GM18511 (cell line): ENCODE measurements at regions not wholly inside any gene's neighbourhood (a gene's known extent, or its start where the extent isn't known, plus 50 kb on each side); places are given as distances from the start of the nearest gene placed in this dataset.
"Not testable (repeated sequence)": the region's sequence is repeated elsewhere in the genome, so short reads cannot be mapped to it uniquely, and the experiment has no call there.

Source experiments
- ATAC-seq: cut with Tn5 transposase; IDR thresholded peaks from one replicate; pipeline ENCODE4 v1.9.1; 2021; ENCODE audit warnings: mild to moderate bottlenecking, moderate library complexity; ENCODE audit not compliant: unreplicated experiment

- ATAC-seq = not testable (repeated sequence)
Measured at GRCh38 chr9:7626571-7627029, 173.0 kb downstream of the DMAC1 start.

GRCh38 chr9:7622481-7622880 is 177.1 kb downstream of the DMAC1 start:
- ATAC-seq = no peak

GRCh38 chr9:7615344-7615743 is 184.2 kb downstream of the DMAC1 start:
- ATAC-seq = no peak

- ATAC-seq = no peak
Measured at GRCh38 chr9:7613931-7614330, 185.6 kb downstream of the DMAC1 start.

- ATAC-seq = no peak
Measured at GRCh38 chr9:7608261-7608660, 191.3 kb downstream of the DMAC1 start.

GRCh38 chr9:7607421-7607820 is 192.2 kb downstream of the DMAC1 start:
- ATAC-seq = no peak

GRCh38 chr9:7606591-7606990 is 193.0 kb downstream of the DMAC1 start:
- no peak for ATAC-seq

GRCh38 chr9:7601739-7602138 is 197.8 kb downstream of the DMAC1 start:
- ATAC-seq = no peak

- no peak for ATAC-seq
Measured at GRCh38 chr9:7597716-7598115, 201.9 kb downstream of the DMAC1 start.

GRCh38 chr9:7592321-7593316 is 207.0 kb downstream of the DMAC1 start:
- no peak for ATAC-seq

- ATAC-seq = no peak
Measured at GRCh38 chr9:7591501-7591900, 208.1 kb downstream of the DMAC1 start.

GRCh38 chr9:7580568-7580967 is 219.0 kb downstream of the DMAC1 start:
- no peak for ATAC-seq

- ATAC-seq = no peak
Measured at GRCh38 chr9:7579351-7579750, 220.2 kb downstream of the DMAC1 start.

- no peak for ATAC-seq
Measured at GRCh38 chr9:7578951-7579350, 220.6 kb downstream of the DMAC1 start.

- peak; percentile 96 for ATAC-seq
Measured at GRCh38 chr9:7570107-7570720, 229.4 kb downstream of the DMAC1 start.

- no peak for ATAC-seq
Measured at GRCh38 chr9:7567687-7568086, 231.9 kb downstream of the DMAC1 start.

GRCh38 chr9:7561527-7562080 is 238.0 kb downstream of the DMAC1 start:
- ATAC-seq = no peak

- ATAC-seq = no peak
Measured at GRCh38 chr9:7560669-7561305, 238.8 kb downstream of the DMAC1 start.

- no peak for ATAC-seq
Measured at GRCh38 chr9:7554699-7555098, 244.9 kb downstream of the DMAC1 start.

GRCh38 chr9:7552706-7553105 is 246.9 kb downstream of the DMAC1 start:
- not testable (repeated sequence) for ATAC-seq

- ATAC-seq = no peak
Measured at GRCh38 chr9:7549249-7549648, 250.3 kb downstream of the DMAC1 start.
